K562 (cell line): ENCODE measurements at regions not wholly inside any gene's neighbourhood (a gene's known extent, or its start where the extent isn't known, plus 50 kb on each side); places are given as distances from the start of the nearest gene placed in this dataset.

ENCODE experiments used
- ATAC-seq: fragments of 200-7000 bp; cut with Tn5 transposase; 3 replicates; pipeline ENCODE4 v1.9.1; 2020; ENCODE audit warnings: moderate library complexity
- BruUV-seq: library from RNA; stranded (reverse); fragments of 400-500 nt; replicated peaks from 2 replicates; lab custom pipeline; 2021; lab: Mats Ljungman, UMichigan
- CTCF ChIA-PET: fragments of 300-600 bp; formaldehyde crosslinking; extraction: SDS; loops from one replicate; lab custom pipeline; 2021; ENCODE audit warnings: low intra/inter-chr PET ratio; lab: Yijun Ruan, JAX
- POLR2A ChIA-PET: fragments of 300-600, 350-650 bp; sonication (Branson Sonifier 250); formaldehyde crosslinking; extraction: SDS; loops from one replicate; lab custom pipeline; 2021; ENCODE audit warnings: antibody characterized with exemption, inconsistent platforms; lab: Yijun Ruan, JAX
- DNase-seq, 4 experiments: peaks; one replicate each; pipeline versions ENCODE4 v3.0.0 to v3.0.0-alpha.2; 2011 to 2018; ENCODE audit warnings: low spot score in 3 of 4, mixed read lengths in 3 of 4; ENCODE audit errors: extremely low read depth in 1 of 4
- FAIRE-seq: peaks from 2 replicates; lab custom pipeline; 2011; peaks lifted over from hg19 to GRCh38; lab: Jason Lieb, UNC
- H2AFZ ChIP-seq: 2 replicates; pipeline ENCODE4 v1.6.0; 2011; ENCODE audit warnings: low read depth, low read length, control low read depth, inconsistent platforms
- H3K27ac ChIP-seq: fragments of 200-600 bp; 3 replicates; pipeline ENCODE4 v1.8.0; 2011; ENCODE audit warnings: low read depth, mild to moderate bottlenecking, control low read depth, inconsistent platforms, low read length, moderate library complexity, mixed read lengths; ENCODE audit errors: extremely low read depth
- H3K27me3 ChIP-seq, 2 experiments: fragments of 300-600 bp in 1 of 2; 2 replicates in 1 of 2; 3 replicates in 1 of 2; pipeline versions ENCODE4 v1.6.0 to v1.8.0; 2011; ENCODE audit warnings: inconsistent platforms in 2 of 2, low read length in 2 of 2, mild to moderate bottlenecking in 1 of 2, mixed read lengths in 1 of 2, moderate library complexity in 1 of 2; ENCODE audit not compliant: control insufficient read depth in 2 of 2, insufficient read depth in 2 of 2
- H3K36me3 ChIP-seq: fragments of 300-600 bp; 3 replicates; pipeline ENCODE4 v1.8.0; 2011; ENCODE audit warnings: mild to moderate bottlenecking, low read length, inconsistent platforms; ENCODE audit not compliant: control insufficient read depth, insufficient read depth
- H3K4me1 ChIP-seq, 2 experiments: fragments of 200-600 bp in 1 of 2; replicated peaks in 1 of 2; 2 replicates in 1 of 2; 3 replicates in 1 of 2; pipeline versions ENCODE4 v1.5.1 to v1.8.0; 2011; ENCODE audit warnings: inconsistent platforms in 2 of 2, low read length in 2 of 2, mild to moderate bottlenecking in 1 of 2, mixed read lengths in 1 of 2, moderate library complexity in 1 of 2; ENCODE audit not compliant: control insufficient read depth in 2 of 2, insufficient read depth in 2 of 2
- H3K4me2 ChIP-seq: 2 replicates; pipeline ENCODE4 v1.6.1; 2011; ENCODE audit warnings: low read length, control low read depth, inconsistent platforms, mixed read lengths; ENCODE audit not compliant: insufficient read depth
- H3K4me3 ChIP-seq: fragments of 200-600 bp; sonication (generic), shearing (Covaris generic); 2 replicates; pipeline ENCODE4 v1.5.1; 2016; ENCODE audit warnings: control low read depth, inconsistent platforms
- H3K79me2 ChIP-seq: fragments of 200-600 bp; 3 replicates; pipeline ENCODE4 v1.8.0; 2011; ENCODE audit warnings: low read length, inconsistent platforms; ENCODE audit not compliant: control insufficient read depth, insufficient read depth
- H3K9ac ChIP-seq, 2 experiments: 2 replicates each; pipeline versions ENCODE4 v1.6.0 to v1.6.1; 2011; ENCODE audit warnings: low read depth in 2 of 2, low read length in 2 of 2, control low read depth in 1 of 2, inconsistent platforms in 1 of 2, mild to moderate bottlenecking in 1 of 2, mixed read lengths in 1 of 2; ENCODE audit not compliant: insufficient read depth in 1 of 2
- H3K9me1 ChIP-seq: one replicate; pipeline ENCODE4 v1.6.0; 2011; ENCODE audit warnings: inconsistent platforms, mild to moderate bottlenecking, low read length, moderate library complexity; ENCODE audit not compliant: control insufficient read depth, insufficient read depth
- H3K9me3 ChIP-seq: replicated peaks from 2 replicates; pipeline ENCODE4 v1.5.1; 2011; ENCODE audit warnings: low read depth, low read length, inconsistent platforms; ENCODE audit not compliant: control insufficient read depth, insufficient read depth
- H4K20me1 ChIP-seq: replicated peaks from 2 replicates; pipeline ENCODE4 v1.6.1; 2011; ENCODE audit warnings: low read length, inconsistent platforms, mixed read lengths; ENCODE audit not compliant: control insufficient read depth, insufficient read depth
- CBFA2T3 ChIP-seq: fragments of 450-650 bp; IDR thresholded peaks from 2 replicates; pipeline ENCODE4 v1.6.1; 2017
- CEBPG ChIP-seq, 3 experiments: fragments of 200-800 bp in 1 of 3; sonication (Bioruptor generic) in 1 of 3; sonication (generic) in 1 of 3; formaldehyde crosslinking in 1 of 3; IDR thresholded peaks in 2 of 3; conservative IDR thresholded peaks in 1 of 3; 2 replicates each; pipeline versions ENCODE4 v1.6.1 to v1.8.0; 2016 to 2022; ENCODE audit warnings: missing compliant biosample characterization in 2 of 3, missing genetic modification characterization in 2 of 3, mild to moderate bottlenecking in 1 of 3, missing genetic modification reagents in 1 of 3
- CTBP1 ChIP-seq: fragments of 450-650 bp; IDR thresholded peaks from 2 replicates; pipeline ENCODE4 v1.6.1; 2016; ENCODE audit warnings: borderline replicate concordance
- KDM1A ChIP-seq, 2 experiments: fragments of 450-650 bp; IDR thresholded peaks; 2 replicates each; pipeline ENCODE4 v1.6.1; 2016; ENCODE audit warnings: mild to moderate bottlenecking in 2 of 2
- KLF10 ChIP-seq: fragments of 250-450 bp; sonication (Bioruptor Pico); IDR thresholded peaks from 2 replicates; pipeline ENCODE4 v1.6.1; 2021; ENCODE audit warnings: matching md5 sums
- RNF2 ChIP-seq: sonication (generic); IDR thresholded peaks from 2 replicates; pipeline ENCODE4 v1.6.1; 2016
- SNIP1 ChIP-seq: fragments of 450-650 bp; IDR thresholded peaks from 2 replicates; pipeline ENCODE4 v1.7.1; 2017; ENCODE audit warnings: low read depth, mild to moderate bottlenecking
- SP2 ChIP-seq: IDR thresholded peaks from 2 replicates; pipeline ENCODE4 v1.6.1; 2011; ENCODE audit warnings: mild to moderate bottlenecking, low read depth, low read length, moderate library complexity; ENCODE audit not compliant: poor library complexity, severe bottlenecking; ENCODE audit errors: extremely low read depth
- WGBS: fragments of 100-300 bp; shearing (Covaris generic); methylation state at CpG from one replicate; pipeline ENCODE4 v1.1.6; 2016; ENCODE audit warnings: low coverage, mixed read lengths; ENCODE audit not compliant: insufficient coverage; ENCODE audit errors: missing lambda C conversion rate; 5-methylcytosine and 5-hydroxymethylcytosine counted together
- in situ Hi-C: fragments of 300-500 bp; cut with MboI; formaldehyde crosslinking; loops from 4 replicates; pipeline ENCODE4 v1.15.0; 2018; ENCODE audit warnings: inconsistent platforms, mixed read lengths
- intact Hi-C: fragments of 100-400 bp; cut with micrococcal nuclease; formaldehyde crosslinking; loops from 2 replicates; pipeline ENCODE4 v1.14.2; 2022

- Histone ChIP-seq H3K9me1 (no peaks in the 10 kb centered on the region), H3K27ac (no peak overlapping the region), H3K4me3 (no peak overlapping the region), H3K4me1 (peaks cover 0 to 34% of the 10 kb centered on the region in 2 experiments; a peak in 2 of 5 replicates), H3K4me2 (no peak overlapping the region), H3K27me3 (peaks cover 0 to 8% of the 10 kb centered on the region in 2 experiments; a peak in 2 of 5 replicates), H3K79me2 (no peaks in the 10 kb centered on the region), H3K9me3 (no peaks in the 10 kb centered on the region), H3K36me3 (no peaks in the 10 kb centered on the region), H2AFZ (no peak overlapping the region), H3K9ac (peak overlapping the region in 1 of 2 experiments; percentile 45; a peak in 1 of 4 replicates), H4K20me1 (no peaks in the 10 kb centered on the region)
- 25% methylated on average over 14 of the region's 22 CpGs for WGBS
- ATAC-seq, result peak; percentile 64
- ChIA-PET POLR2A (no interaction called here), CTCF (no interaction called here)
- no TSS peak for BruUV-seq
- FAIRE-seq, result no peak
- intact Hi-C loops, result no loop called here
- DNase-seq, result peak in 2 of 4 experiments; percentile 25 to 49
- TF ChIP-seq RNF2 (no peak), CBFA2T3 (peak; percentile 42; the same call in 1 of the 2 replicates), SNIP1 (no peak), CEBPG (CRISPR knock-in tag; IDR thresholded peaks at IDR 0.05) (no peak), CEBPG (tag; conservative IDR thresholded peaks at IDR 0.05 in 1 of 2, IDR thresholded peaks at IDR 0.05 in 1 of 2) (no peak), KLF10 (CRISPR knock-in tag) (no peak), SP2 (no peak), CTBP1 (no peak), KDM1A (IDR thresholded peaks at IDR 0.05) (peak in 1 of 2 experiments; percentile 11; a peak in 1 of 4 replicates)
- in situ Hi-C loops, result no loop called here
These were observed 321.0 kb upstream of the RTL1 start for GRCh38 chr14:101224356-101225156.
